ENCODE measurements at regions not wholly inside any gene's neighbourhood (a gene's known extent, or its start where the extent isn't known, plus 50 kb on each side); places are given as distances from the start of the nearest gene placed in this dataset.

GRCh38 chr1:67937651-67938050, 104.4 kb upstream of the GNG12 start:
- Histone ChIP-seq H3K4me3 (ENCODE audit: low read length) (no peak overlapping the region), H3K36me3 (ENCODE audit: insufficient read depth, low read length) (no peaks in the 10 kb centered on the region), H3K27me3 (ENCODE audit: control insufficient read depth in 1 of 2, insufficient read depth in 2 of 2, low read length in 2 of 2) (no peaks in the 10 kb centered on the region), H3K27ac (ENCODE audit: low read depth in 1 of 2, low read length in 2 of 2) (no peak overlapping the region), H3K4me1 (ENCODE audit: insufficient read depth, low read length) (no peaks in the 10 kb centered on the region), H3K9me3 (ENCODE audit: control insufficient read depth in 1 of 2, insufficient read depth in 1 of 2, low read length in 2 of 2) (peaks cover 0 to 4% of the 10 kb centered on the region in 2 experiments)
- ATAC-seq (ENCODE audit: poor library complexity) = no peak
- ChIA-PET CTCF (no interaction called here), POLR2A (no interaction called here)
- no peak for TF ChIP-seq CTCF (IDR thresholded peaks at IDR 0.05)
- Mint-ChIP-seq H3K4me1 (ENCODE audit: low read depth) (no peaks in the 10 kb centered on the region), H3K4me3 (no peak overlapping the region), H3K36me3 (ENCODE audit: low read depth) (no peaks in the 10 kb centered on the region), H3K9me3 (no peaks in the 10 kb centered on the region), H3K27me3 (peaks cover 11% of the 10 kb centered on the region), H3K27ac (no peak overlapping the region)
- DNase-seq = no peak
- intact Hi-C loops (cut with DNase I, micrococcal nuclease) = no loop called here

GRCh38 chr1:67937010-67937409, 103.7 kb upstream of the GNG12 start:
- H3K9me3 ChIP-seq (ENCODE audit: control insufficient read depth in 1 of 2, insufficient read depth in 1 of 2, low read length in 2 of 2) = peaks cover 0 to 4% of the 10 kb centered on the region in 2 experiments
- H3K27ac Mint-ChIP-seq = no peak overlapping the region
- ChIA-PET CTCF (no interaction called here), POLR2A (no interaction called here)
- intact Hi-C loops (cut with DNase I, micrococcal nuclease) = no loop called here
- H3K36me3 Mint-ChIP-seq (ENCODE audit: low read depth) = no peaks in the 10 kb centered on the region
- no peak overlapping the region for H3K4me3 Mint-ChIP-seq
- ATAC-seq (ENCODE audit: poor library complexity) (no peak), DNase-seq (no peak)
- H3K4me1 Mint-ChIP-seq (ENCODE audit: low read depth) = no peaks in the 10 kb centered on the region
- no peaks in the 10 kb centered on the region for H3K9me3 Mint-ChIP-seq
- no peak overlapping the region for H3K27ac ChIP-seq (ENCODE audit: low read depth in 1 of 2, low read length in 2 of 2)
- no peaks in the 10 kb centered on the region for H3K27me3 ChIP-seq (ENCODE audit: control insufficient read depth in 1 of 2, insufficient read depth in 2 of 2, low read length in 2 of 2)
- H3K4me3 ChIP-seq (ENCODE audit: low read length) = no peak overlapping the region
- no peaks in the 10 kb centered on the region for H3K36me3 ChIP-seq (ENCODE audit: insufficient read depth, low read length)
- peaks cover 11% of the 10 kb centered on the region for H3K27me3 Mint-ChIP-seq
- no peaks in the 10 kb centered on the region for H3K4me1 ChIP-seq (ENCODE audit: insufficient read depth, low read length)
- TF ChIP-seq CTCF (IDR thresholded peaks at IDR 0.05) = no peak

GRCh38 chr1:67935560-67935959, 102.3 kb upstream of the GNG12 start:
- no peak for TF ChIP-seq CTCF (IDR thresholded peaks at IDR 0.05)
- H3K4me3 Mint-ChIP-seq = no peak overlapping the region
- CTCF ChIA-PET = no interaction called here

More at GRCh38 chr1:67935560-67935959, 102.3 kb upstream of the GNG12 start:
- Histone ChIP-seq H3K36me3 (ENCODE audit: insufficient read depth, low read length) (no peaks in the 10 kb centered on the region), H3K27me3 (ENCODE audit: control insufficient read depth in 1 of 2, insufficient read depth in 2 of 2, low read length in 2 of 2) (no peaks in the 10 kb centered on the region), H3K27ac (ENCODE audit: low read depth in 1 of 2, low read length in 2 of 2) (no peak overlapping the region), H3K4me1 (ENCODE audit: insufficient read depth, low read length) (no peaks in the 10 kb centered on the region), H3K4me3 (ENCODE audit: low read length) (no peak overlapping the region), H3K9me3 (ENCODE audit: control insufficient read depth in 1 of 2, insufficient read depth in 1 of 2, low read length in 2 of 2) (peaks cover 0 to 4% of the 10 kb centered on the region in 2 experiments)
- intact Hi-C loops (cut with DNase I, micrococcal nuclease) = no loop called here
- no peaks in the 10 kb centered on the region for H3K4me1 Mint-ChIP-seq (ENCODE audit: low read depth)
- no peaks in the 10 kb centered on the region for H3K36me3 Mint-ChIP-seq (ENCODE audit: low read depth)
- no peaks in the 10 kb centered on the region for H3K9me3 Mint-ChIP-seq
- ATAC-seq (ENCODE audit: poor library complexity) (no peak), DNase-seq (no peak)
- no peak overlapping the region for H3K27ac Mint-ChIP-seq
- POLR2A ChIA-PET = no interaction called here
- peaks cover 11% of the 10 kb centered on the region for H3K27me3 Mint-ChIP-seq

Data from CD4-positive, alpha-beta T cell (primary cell).